Loucy (cell line): ENCODE measurements at regions not wholly inside any gene's neighbourhood (a gene's known extent, or its start where the extent isn't known, plus 50 kb on each side); places are given as distances from the start of the nearest gene placed in this dataset.

Experiments used
- H2AFZ ChIP-seq: fragments of 200-600 bp; sonication (generic); 2 replicates; pipeline ENCODE4 v1.6.0; 2016; ENCODE audit warnings: antibody characterized with exemption, mild to moderate bottlenecking, low read length, moderate library complexity
- H3F3A ChIP-seq: fragments of 200-600 bp; 2 replicates; pipeline ENCODE4 v1.6.0; 2016; ENCODE audit warnings: antibody characterized with exemption, low read depth, mild to moderate bottlenecking
- H3K27me3 ChIP-seq: fragments of 200-600 bp; sonication (generic); 2 replicates; pipeline ENCODE4 v1.6.1; 2014; ENCODE audit warnings: low read length, mild to moderate bottlenecking; ENCODE audit not compliant: insufficient read depth, poor library complexity, severe bottlenecking
- H3K36me3 ChIP-seq: fragments of 200-600 bp; sonication (generic); 2 replicates; pipeline ENCODE4 v1.6.1; 2016; ENCODE audit warnings: low read length; ENCODE audit not compliant: insufficient read depth
- H3K4me1 ChIP-seq: fragments of 200-600 bp; sonication (generic); 2 replicates; pipeline ENCODE4 v1.5.1; 2014; ENCODE audit warnings: low read length, mild to moderate bottlenecking; ENCODE audit not compliant: insufficient read depth, poor library complexity, severe bottlenecking
- H3K4me2 ChIP-seq: fragments of 200-600 bp; sonication (generic); 2 replicates; pipeline ENCODE4 v1.6.0; 2014; ENCODE audit warnings: antibody characterized with exemption, low read length, low read depth, mild to moderate bottlenecking; ENCODE audit not compliant: poor library complexity, severe bottlenecking
- H3K4me3 ChIP-seq: fragments of 200-600 bp; sonication (generic); 2 replicates; pipeline ENCODE4 v1.5.1; 2014; ENCODE audit warnings: low read length, mild to moderate bottlenecking, mixed read lengths; ENCODE audit not compliant: poor library complexity, severe bottlenecking
- H3K79me2 ChIP-seq: fragments of 200-600 bp; sonication (generic); 2 replicates; pipeline ENCODE4 v1.6.1; 2014; ENCODE audit warnings: low read length; ENCODE audit not compliant: insufficient read depth
- H3K9ac ChIP-seq: fragments of 200-600 bp; sonication (generic); 2 replicates; pipeline ENCODE4 v1.6.0; 2014; ENCODE audit warnings: mild to moderate bottlenecking, low read depth, low read length, moderate library complexity; ENCODE audit not compliant: poor library complexity, severe bottlenecking
- H3K9me2 ChIP-seq: fragments of 200-600 bp; sonication (generic); replicated peaks from 2 replicates; pipeline ENCODE4 v1.6.1; 2016; ENCODE audit warnings: low read depth, low read length, mixed read lengths
- H3K9me3 ChIP-seq: fragments of 200-600 bp; sonication (generic); 2 replicates; pipeline ENCODE4 v1.6.1; 2014; ENCODE audit warnings: mild to moderate bottlenecking, antibody characterized with exemption, low read length, low read depth; ENCODE audit not compliant: insufficient read depth
- H4K20me1 ChIP-seq: fragments of 200-600 bp; sonication (generic); 2 replicates; pipeline ENCODE4 v1.6.0; 2014; ENCODE audit warnings: antibody characterized with exemption, low read length, mild to moderate bottlenecking; ENCODE audit not compliant: insufficient read depth, poor library complexity, severe bottlenecking
- CTCF ChIP-seq: fragments of 200-600 bp; sonication (generic); conservative IDR thresholded peaks from 2 replicates; pipeline ENCODE4 v1.5.1; 2014; ENCODE audit warnings: mild to moderate bottlenecking, antibody characterized with exemption, low read length
- EZH2phosphoT487 ChIP-seq: fragments of 200-600 bp; IDR thresholded peaks from 2 replicates; pipeline ENCODE4 v1.6.1; 2018; ENCODE audit warnings: antibody characterized with exemption, mild to moderate bottlenecking, moderate library complexity, borderline replicate concordance

DNA sequence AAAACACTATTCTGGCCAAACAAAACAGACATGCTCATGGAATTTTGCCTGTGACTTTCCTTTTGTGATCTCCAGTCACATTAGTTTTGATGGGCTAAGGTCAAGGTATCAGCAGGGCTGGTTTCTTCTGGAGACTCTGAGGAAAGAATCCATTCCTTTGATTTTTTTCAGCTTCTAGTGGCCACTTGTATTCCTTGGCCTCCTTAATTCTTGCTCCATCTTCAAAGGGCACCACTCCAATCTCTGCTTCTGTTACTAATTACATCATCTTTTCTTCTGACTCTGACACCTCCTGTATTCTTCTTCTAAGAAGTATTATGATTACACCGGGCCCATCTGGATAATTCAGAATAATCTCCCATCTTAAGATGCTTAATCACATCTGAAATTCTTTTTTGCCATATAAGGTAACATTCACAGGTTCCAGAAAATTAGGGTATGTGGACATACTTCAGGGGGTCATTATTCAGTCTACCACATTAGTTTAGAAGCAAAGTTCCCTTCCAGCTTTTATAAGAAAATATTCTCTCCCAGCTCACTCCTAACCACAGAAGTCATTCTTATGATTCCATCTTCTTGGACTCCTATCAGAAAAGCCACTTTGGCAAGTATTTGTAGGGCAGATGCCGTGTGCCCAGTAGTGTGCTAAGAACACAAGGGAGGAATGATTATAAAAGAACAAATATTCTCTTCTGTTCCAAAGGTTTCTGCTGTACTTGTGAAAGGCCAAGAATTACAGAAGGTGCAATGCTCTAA is 56.4 kb upstream of the FSHB start:
- Histone ChIP-seq H3F3A (no peaks in the 10 kb centered on the region), H3K9me2 (no peaks in the 10 kb centered on the region), H3K79me2 (no peaks in the 10 kb centered on the region), H3K9ac (no peak overlapping the region), H3K4me3 (no peak overlapping the region), H3K4me2 (no peak overlapping the region), H4K20me1 (no peaks in the 10 kb centered on the region), H3K4me1 (no peaks in the 10 kb centered on the region), H2AFZ (no peak overlapping the region), H3K9me3 (peaks cover 6% of the 10 kb centered on the region; the same call in 1 of the 2 replicates), H3K27me3 (peaks cover 5% of the 10 kb centered on the region), H3K36me3 (no peaks in the 10 kb centered on the region)
- no peak for TF ChIP-seq EZH2phosphoT487
- no peak for TF ChIP-seq CTCF
